Lung (tissue), 12 donors: ENCODE measurements at regions not wholly inside any gene's neighbourhood (a gene's known extent, or its start where the extent isn't known, plus 50 kb on each side); places are given as distances from the start of the nearest gene placed in this dataset. TPM values are rescaled to one million over a fixed set of nuclear protein-coding genes. Genes with fewer than 3 reads are reported as not detected.

Experiments used
- ATAC-seq: fragments of 200-7000 bp; cut with Tn5 transposase; one replicate; pipeline ENCODE4 v1.9.1; 2020; ENCODE audit warnings: moderate number of reproducible peaks; ENCODE audit not compliant: insufficient read depth, low FRiP score
- DNase-seq, 3 donors: peaks; one replicate each; pipeline ENCODE4 v3.0.0-alpha.2; 2013 to 2017
- H3K27ac ChIP-seq, 2 donors: one replicate each; pipeline ENCODE4 v1.5.1; 2013; ENCODE audit warnings: mild to moderate bottlenecking in 2 of 2, moderate library complexity in 2 of 2, control low read depth in 1 of 2, inconsistent platforms in 1 of 2, low read depth in 1 of 2, low read length in 1 of 2
- H3K27me3 ChIP-seq, 3 donors: one replicate each; pipeline ENCODE4 v1.5.1; 2013; ENCODE audit warnings: low read length in 2 of 3; ENCODE audit not compliant: control insufficient read depth in 3 of 3, insufficient read depth in 3 of 3
- H3K36me3 ChIP-seq, 4 donors: one replicate each; pipeline ENCODE4 v1.5.1; 2013; ENCODE audit warnings: low read length in 4 of 4, mild to moderate bottlenecking in 1 of 4, moderate library complexity in 1 of 4; ENCODE audit not compliant: control insufficient read depth in 4 of 4, insufficient read depth in 4 of 4
- H3K4me1 ChIP-seq, 5 donors: one replicate each; pipeline ENCODE4 v1.5.1; 2013; ENCODE audit warnings: low read length in 5 of 5, mild to moderate bottlenecking in 2 of 5, moderate library complexity in 1 of 5; ENCODE audit not compliant: control insufficient read depth in 5 of 5, insufficient read depth in 5 of 5
- H3K4me3 ChIP-seq: one replicate; pipeline ENCODE4 v1.5.1; 2013; ENCODE audit warnings: mild to moderate bottlenecking, control low read depth, moderate library complexity
- H3K9ac ChIP-seq, 2 donors: one replicate each; pipeline ENCODE4 v1.5.1; 2013; ENCODE audit warnings: low read length in 2 of 2, control low read depth in 1 of 2; ENCODE audit not compliant: insufficient read depth in 1 of 2
- H3K9me3 ChIP-seq, 4 donors: one replicate each; pipeline ENCODE4 v1.5.1; 2013; ENCODE audit warnings: low read length in 3 of 4, mild to moderate bottlenecking in 1 of 4, moderate library complexity in 1 of 4; ENCODE audit not compliant: control insufficient read depth in 4 of 4, insufficient read depth in 3 of 4
- CTCF ChIP-seq: IDR thresholded peaks from 2 replicates; pipeline ENCODE4 v1.5.1; 2012; ENCODE audit warnings: mild to moderate bottlenecking; ENCODE audit errors: control extremely low read depth, extremely low read depth
- WGBS, 2 donors: extraction: QIAGEN DNeasy Blood & Tissue Kit; methylation state at CpG; one replicate each; pipeline ENCODE4 v1.1.7; 2013; 5-methylcytosine and 5-hydroxymethylcytosine counted together
- small RNA-seq: library from RNA; depleted of rRNA; stranded (forward); fragments of <200 nt; gene quantifications from one replicate; pipeline ENCODE3, GENCODE V24; 2014; ENCODE audit warnings: low replicate concordance
- donor health status: control.
- donor health status: control.
- donor health status: Bipolar disorder and iron deficiency.
- donor health status: healthy.
- donor health status: DM: yes; HTN: yes; CAD: no.

GRCh38 chr9:21750021-21750735, 52.3 kb upstream of the MTAP start:
- ATAC-seq = no peak
- H3K36me3 ChIP-seq = no peaks in the 10 kb centered on the region

GRCh38 chr9:21751998-21752397, 50.4 kb upstream of the MTAP start:
- H3K4me1 ChIP-seq = no peaks in the 10 kb centered on the region
- TF ChIP-seq CTCF = no peak
- H3K36me3 ChIP-seq = no peaks in the 10 kb centered on the region
- ATAC-seq (no peak), DNase-seq (no peak)
- H3K27ac ChIP-seq = no peak overlapping the region
- peaks cover 0 to 29% (median 0%) of the 10 kb centered on the region in 3 donors for H3K27me3 ChIP-seq
- H3K4me3 ChIP-seq = no peak overlapping the region
- no peak overlapping the region for H3K9ac ChIP-seq
- no peaks in the 10 kb centered on the region for H3K9me3 ChIP-seq

More at GRCh38 chr9:21750021-21750735, 52.3 kb upstream of the MTAP start:
- Histone ChIP-seq H3K27me3 (peaks cover 0 to 24% (median 0%) of the 10 kb centered on the region in 3 donors), H3K4me3 (no peak overlapping the region), H3K27ac (no peak overlapping the region), H3K9ac (no peak overlapping the region), H3K4me1 (no peaks in the 10 kb centered on the region), H3K9me3 (no peaks in the 10 kb centered on the region)
- TF ChIP-seq CTCF = no peak
- WGBS, 2 donors = 52 to 67% methylated on average over 3 of the region's 3 CpGs
- no peak for DNase-seq

Small RNA genes in the stretch of these regions (small RNA-seq; reads per million reads assigned to genes)
- gene RN7SL151P = not detected
